Vagina (tissue), 2 donors: ENCODE measurements at regions not wholly inside any gene's neighbourhood (a gene's known extent, or its start where the extent isn't known, plus 50 kb on each side); places are given as distances from the start of the nearest gene placed in this dataset.

Source experiments
- DNase-seq, 2 donors: peaks; one replicate each; pipeline ENCODE4 v3.0.0-alpha.2; 2017; ENCODE audit errors: extremely low spot score in 2 of 2
- H3K27ac ChIP-seq: fragments of 200-600 bp; sonication (generic); one replicate; pipeline ENCODE4 v1.5.1; 2019
- H3K27me3 ChIP-seq: fragments of 200-600 bp; sonication (generic); one replicate; pipeline ENCODE4 v1.5.1; 2019
- H3K36me3 ChIP-seq, 2 donors: fragments of 200-600 bp; sonication (generic); one replicate each; pipeline ENCODE4 v1.5.1; 2017 to 2019
- H3K4me1 ChIP-seq: fragments of 200-600 bp; sonication (generic); one replicate; pipeline ENCODE4 v1.5.1; 2019
- H3K4me3 ChIP-seq, 2 donors: fragments of 200-600 bp; sonication (generic); 1 replicate in 1 of 2; 2 replicates in 1 of 2; pipeline ENCODE4 v1.5.1; 2016 to 2019
- H3K9me3 ChIP-seq: fragments of 200-600 bp; sonication (generic); one replicate; pipeline ENCODE4 v1.5.1; 2019
- POLR2A ChIP-seq, 2 donors: fragments of 450-650 bp; IDR thresholded peaks; one replicate each; pipeline ENCODE4 v1.6.1; 2017; ENCODE audit warnings: antibody characterized with exemption in 2 of 2, mild to moderate bottlenecking in 2 of 2, moderate library complexity in 2 of 2
- POLR2AphosphoS5 ChIP-seq, 2 donors: sonication (generic); formaldehyde crosslinking; IDR thresholded peaks; one replicate each; pipeline ENCODE4 v1.9.0; 2017; ENCODE audit warnings: antibody characterized with exemption in 2 of 2, mild to moderate bottlenecking in 2 of 2, low read depth in 1 of 2; ENCODE audit not compliant: insufficient read depth in 1 of 2
- intact Hi-C: fragments of 100-400 bp; cut with DNase I; formaldehyde crosslinking; loops from one replicate; pipeline ENCODE4 v1.15.1; 2023
- TF ChIP-seq, protein P1 (sequence below), 3 experiments: fragments of 450-650 bp in 2 of 3; fragments of 200-600 bp in 1 of 3; sonication (generic) in 1 of 3; IDR thresholded peaks; one replicate each; pipeline ENCODE4 v1.5.1; 2017 to 2019; ENCODE audit warnings: antibody characterized with exemption in 3 of 3, mild to moderate bottlenecking in 2 of 3, moderate library complexity in 2 of 3

DNA sequence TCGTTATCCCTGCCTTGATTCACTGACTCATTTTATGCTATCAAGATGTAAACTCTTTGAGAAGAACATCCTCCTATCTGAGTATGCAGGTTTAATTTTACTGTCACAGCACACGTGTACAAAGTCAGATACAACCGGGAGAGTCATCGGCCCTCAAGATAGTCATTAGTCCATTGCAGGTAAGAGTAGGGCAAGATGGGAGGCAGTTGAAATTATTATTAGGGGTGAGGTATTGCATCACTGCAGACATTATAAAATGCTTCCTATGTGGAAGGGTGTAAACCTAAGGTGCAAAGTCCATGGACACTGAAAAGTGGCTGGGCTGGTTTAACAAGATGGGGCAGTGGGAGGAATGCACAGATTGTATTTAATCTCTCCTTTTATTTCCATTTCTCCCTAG, 113.7 kb downstream of the ARL4A start:
- Histone ChIP-seq H3K36me3 (no peaks in the 10 kb centered on the region), H3K9me3 (no peaks in the 10 kb centered on the region), H3K4me1 (peaks cover 12% of the 10 kb centered on the region), H3K27ac (no peak overlapping the region), H3K27me3 (no peaks in the 10 kb centered on the region), H3K4me3 (no peak overlapping the region)
- intact Hi-C loops: no loop called here
- TF ChIP-seq POLR2AphosphoS5 (IDR thresholded peaks at IDR 0.05; ENCODE audit: insufficient read depth in 1 of 2, low read depth in 1 of 2) (no peak), POLR2A (IDR thresholded peaks at IDR 0.05) (no peak)
- TF ChIP-seq, protein P1, sequence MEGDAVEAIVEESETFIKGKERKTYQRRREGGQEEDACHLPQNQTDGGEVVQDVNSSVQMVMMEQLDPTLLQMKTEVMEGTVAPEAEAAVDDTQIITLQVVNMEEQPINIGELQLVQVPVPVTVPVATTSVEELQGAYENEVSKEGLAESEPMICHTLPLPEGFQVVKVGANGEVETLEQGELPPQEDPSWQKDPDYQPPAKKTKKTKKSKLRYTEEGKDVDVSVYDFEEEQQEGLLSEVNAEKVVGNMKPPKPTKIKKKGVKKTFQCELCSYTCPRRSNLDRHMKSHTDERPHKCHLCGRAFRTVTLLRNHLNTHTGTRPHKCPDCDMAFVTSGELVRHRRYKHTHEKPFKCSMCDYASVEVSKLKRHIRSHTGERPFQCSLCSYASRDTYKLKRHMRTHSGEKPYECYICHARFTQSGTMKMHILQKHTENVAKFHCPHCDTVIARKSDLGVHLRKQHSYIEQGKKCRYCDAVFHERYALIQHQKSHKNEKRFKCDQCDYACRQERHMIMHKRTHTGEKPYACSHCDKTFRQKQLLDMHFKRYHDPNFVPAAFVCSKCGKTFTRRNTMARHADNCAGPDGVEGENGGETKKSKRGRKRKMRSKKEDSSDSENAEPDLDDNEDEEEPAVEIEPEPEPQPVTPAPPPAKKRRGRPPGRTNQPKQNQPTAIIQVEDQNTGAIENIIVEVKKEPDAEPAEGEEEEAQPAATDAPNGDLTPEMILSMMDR (IDR thresholded peaks at IDR 0.05): no peak
- no peak for DNase-seq

DNA sequence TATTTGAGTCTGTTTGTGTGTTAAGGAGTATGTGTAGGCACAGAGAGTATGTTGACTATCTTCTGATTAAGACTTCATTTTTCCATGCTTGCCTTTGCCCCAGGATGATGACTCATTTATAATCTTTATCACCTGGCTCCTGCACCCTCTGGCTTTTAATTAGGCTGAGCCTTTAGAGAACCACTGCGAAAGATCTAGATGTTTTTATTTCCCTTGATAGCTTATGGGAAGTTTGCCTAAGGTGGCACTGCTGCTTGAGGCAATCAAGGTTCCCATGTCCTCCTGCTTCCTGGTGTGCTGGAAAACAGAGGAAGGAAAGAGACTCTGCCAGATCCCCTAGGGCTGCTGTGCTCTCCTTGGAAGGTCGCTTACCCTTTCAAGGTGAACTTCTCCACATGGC, 114.6 kb downstream of the ARL4A start:
- no peaks in the 10 kb centered on the region for H3K27me3 ChIP-seq
- intact Hi-C loops: no loop called here
- H3K4me1 ChIP-seq: peaks cover 12% of the 10 kb centered on the region
- no peak for DNase-seq
- H3K9me3 ChIP-seq: no peaks in the 10 kb centered on the region
- no peaks in the 10 kb centered on the region for H3K36me3 ChIP-seq
- H3K4me3 ChIP-seq: no peak overlapping the region
- TF ChIP-seq POLR2AphosphoS5 (IDR thresholded peaks at IDR 0.05; ENCODE audit: insufficient read depth in 1 of 2, low read depth in 1 of 2) (no peak), POLR2A (IDR thresholded peaks at IDR 0.05) (no peak)
- TF ChIP-seq, protein P1 (IDR thresholded peaks at IDR 0.05): no peak
- H3K27ac ChIP-seq: peak overlapping the region; percentile 38

DNA sequence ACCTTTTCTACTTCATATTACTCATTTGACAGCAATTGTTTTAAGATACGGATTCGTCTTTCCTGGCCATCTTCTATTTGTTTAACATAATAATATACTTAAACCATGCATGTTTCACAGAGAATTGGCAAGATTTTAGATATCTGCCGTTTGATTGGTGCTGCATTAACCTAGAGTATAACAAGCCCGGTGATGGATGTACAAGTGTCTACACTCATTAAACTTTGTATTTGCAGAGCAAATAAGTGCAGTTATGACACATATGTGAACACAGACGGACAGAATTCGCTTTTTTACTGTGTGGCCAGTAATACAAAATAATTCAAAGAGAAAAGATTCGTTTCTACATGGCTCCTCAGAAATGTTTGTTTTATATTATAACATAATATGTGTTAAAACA, 116.1 kb downstream of the ARL4A start:
- TF ChIP-seq, protein P1 (IDR thresholded peaks at IDR 0.05): no peak
- TF ChIP-seq POLR2AphosphoS5 (IDR thresholded peaks at IDR 0.05; ENCODE audit: insufficient read depth in 1 of 2, low read depth in 1 of 2) (no peak), POLR2A (IDR thresholded peaks at IDR 0.05) (no peak)
- H3K27me3 ChIP-seq: no peaks in the 10 kb centered on the region

DNA sequence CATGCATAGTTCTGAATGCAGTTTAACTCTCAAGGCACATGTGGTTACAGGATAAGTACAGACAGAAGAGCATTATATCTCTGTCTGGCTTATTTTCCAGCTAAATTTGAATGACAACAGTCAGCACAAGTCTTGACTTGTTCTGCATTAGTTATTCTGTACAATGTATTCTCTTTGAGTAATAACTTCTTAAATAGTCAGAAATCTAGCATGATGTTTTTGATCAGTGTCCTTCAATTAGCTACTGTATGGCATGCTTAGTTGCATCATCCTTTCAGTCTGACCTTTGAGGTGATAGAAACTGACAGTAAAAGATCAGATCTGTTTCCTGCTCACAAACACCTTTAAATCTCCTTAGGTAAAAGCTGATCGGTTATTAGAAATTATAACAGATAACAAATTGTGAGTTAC, 118.1 kb downstream of the ARL4A start:
- Histone ChIP-seq H3K9me3 (no peaks in the 10 kb centered on the region), H3K4me3 (no peak overlapping the region), H3K4me1 (peaks cover 12% of the 10 kb centered on the region), H3K27me3 (no peaks in the 10 kb centered on the region), H3K36me3 (no peaks in the 10 kb centered on the region), H3K27ac (no peak overlapping the region)
- intact Hi-C loops: no loop called here
- TF ChIP-seq, protein P1 (IDR thresholded peaks at IDR 0.05): no peak
- TF ChIP-seq POLR2A (IDR thresholded peaks at IDR 0.05) (no peak), POLR2AphosphoS5 (IDR thresholded peaks at IDR 0.05; ENCODE audit: insufficient read depth in 1 of 2, low read depth in 1 of 2) (no peak)
- DNase-seq: no peak

More for the DNA sequence above, 116.1 kb downstream of the ARL4A start:
- no peak for DNase-seq
- H3K4me3 ChIP-seq: no peak overlapping the region
- intact Hi-C loops: no loop called here
- H3K36me3 ChIP-seq: no peaks in the 10 kb centered on the region
- no peak overlapping the region for H3K27ac ChIP-seq
- H3K4me1 ChIP-seq: peaks cover 12% of the 10 kb centered on the region
- no peaks in the 10 kb centered on the region for H3K9me3 ChIP-seq

DNA sequence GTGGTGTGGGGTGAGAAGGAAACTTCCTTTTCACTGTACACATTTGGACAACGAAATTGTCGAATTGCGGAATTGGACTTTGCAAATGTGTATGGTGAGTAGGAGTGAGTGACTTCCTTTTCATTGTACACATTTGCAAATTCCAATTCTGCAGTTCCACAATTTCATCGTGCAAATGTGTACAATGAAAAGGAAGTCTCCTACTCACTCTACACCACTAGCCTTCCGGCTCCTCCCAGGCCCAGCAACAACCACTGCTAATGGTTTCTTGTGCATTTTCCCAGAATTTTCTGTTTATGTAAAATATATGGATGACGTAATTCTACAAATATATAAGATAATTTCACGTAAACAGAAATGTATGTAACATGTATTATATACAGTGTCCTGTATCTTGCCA, 118.5 kb downstream of the ARL4A start:
- Histone ChIP-seq H3K36me3 (no peaks in the 10 kb centered on the region), H3K4me3 (no peak overlapping the region), H3K4me1 (peaks cover 12% of the 10 kb centered on the region), H3K27me3 (no peaks in the 10 kb centered on the region), H3K9me3 (no peaks in the 10 kb centered on the region), H3K27ac (no peak overlapping the region)
- intact Hi-C loops: no loop called here
- TF ChIP-seq, protein P1 (IDR thresholded peaks at IDR 0.05): no peak
- TF ChIP-seq POLR2AphosphoS5 (IDR thresholded peaks at IDR 0.05; ENCODE audit: insufficient read depth in 1 of 2, low read depth in 1 of 2) (no peak), POLR2A (IDR thresholded peaks at IDR 0.05) (no peak)
- no peak for DNase-seq
